ENCODE measurements at regions not wholly inside any gene's neighbourhood (a gene's known extent, or its start where the extent isn't known, plus 50 kb on each side); places are given as distances from the start of the nearest gene placed in this dataset.

DNA sequence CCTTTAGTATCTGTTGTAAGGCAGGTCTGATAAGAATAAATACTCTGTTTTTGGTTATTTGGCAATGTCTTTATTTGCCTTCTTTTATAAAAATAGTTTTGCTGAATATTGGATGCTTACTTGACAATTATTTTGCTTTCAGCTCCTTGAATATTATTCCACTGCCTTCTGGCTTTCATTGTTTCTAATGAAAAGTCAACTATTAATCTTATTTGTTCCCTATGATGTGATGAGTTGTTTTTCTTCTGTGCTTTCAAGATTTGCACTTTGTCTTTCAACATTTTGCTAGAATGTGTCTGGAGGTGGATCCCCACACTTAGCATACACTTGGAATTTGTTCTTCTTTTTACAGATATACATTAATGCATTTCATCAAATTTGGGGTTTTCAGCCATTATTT, 203.8 kb upstream of the PTPRZ1 start:
- TF ChIP-seq, protein P1, sequence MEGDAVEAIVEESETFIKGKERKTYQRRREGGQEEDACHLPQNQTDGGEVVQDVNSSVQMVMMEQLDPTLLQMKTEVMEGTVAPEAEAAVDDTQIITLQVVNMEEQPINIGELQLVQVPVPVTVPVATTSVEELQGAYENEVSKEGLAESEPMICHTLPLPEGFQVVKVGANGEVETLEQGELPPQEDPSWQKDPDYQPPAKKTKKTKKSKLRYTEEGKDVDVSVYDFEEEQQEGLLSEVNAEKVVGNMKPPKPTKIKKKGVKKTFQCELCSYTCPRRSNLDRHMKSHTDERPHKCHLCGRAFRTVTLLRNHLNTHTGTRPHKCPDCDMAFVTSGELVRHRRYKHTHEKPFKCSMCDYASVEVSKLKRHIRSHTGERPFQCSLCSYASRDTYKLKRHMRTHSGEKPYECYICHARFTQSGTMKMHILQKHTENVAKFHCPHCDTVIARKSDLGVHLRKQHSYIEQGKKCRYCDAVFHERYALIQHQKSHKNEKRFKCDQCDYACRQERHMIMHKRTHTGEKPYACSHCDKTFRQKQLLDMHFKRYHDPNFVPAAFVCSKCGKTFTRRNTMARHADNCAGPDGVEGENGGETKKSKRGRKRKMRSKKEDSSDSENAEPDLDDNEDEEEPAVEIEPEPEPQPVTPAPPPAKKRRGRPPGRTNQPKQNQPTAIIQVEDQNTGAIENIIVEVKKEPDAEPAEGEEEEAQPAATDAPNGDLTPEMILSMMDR (IDR thresholded peaks at IDR 0.05) = no peak
- TF ChIP-seq POLR2AphosphoS5 (IDR thresholded peaks at IDR 0.05) = no peak

Measured in transverse colon (tissue), 4 donors.